Endothelial cell (in vitro differentiated cells): ENCODE measurements at regions not wholly inside any gene's neighbourhood (a gene's known extent, or its start where the extent isn't known, plus 50 kb on each side); places are given as distances from the start of the nearest gene placed in this dataset.
"Not testable (repeated sequence)": the region's sequence is repeated elsewhere in the genome, so short reads cannot be mapped to it uniquely, and the experiment has no call there.

Experiments
- DNase-seq: peaks from one replicate; pipeline ENCODE4 v3.0.0; 2021; ENCODE audit warnings: low spot score
- H3K27ac Mint-ChIP-seq: one replicate; pipeline ENCODE4 v1.8.0; 2021; ENCODE audit warnings: mixed read lengths, inconsistent platforms; ENCODE audit not compliant: unreplicated experiment
- H3K27me3 Mint-ChIP-seq: one replicate; pipeline ENCODE4 v1.8.0; 2021; ENCODE audit warnings: mild to moderate bottlenecking, moderate library complexity, mixed read lengths, inconsistent platforms; ENCODE audit not compliant: unreplicated experiment
- H3K36me3 Mint-ChIP-seq: one replicate; pipeline ENCODE4 v1.8.0; 2021; ENCODE audit warnings: mild to moderate bottlenecking, low read depth, mixed read lengths, inconsistent platforms; ENCODE audit not compliant: unreplicated experiment
- H3K4me1 Mint-ChIP-seq: one replicate; pipeline ENCODE4 v1.8.0; 2021; ENCODE audit warnings: mild to moderate bottlenecking, mixed read lengths, inconsistent platforms; ENCODE audit not compliant: unreplicated experiment
- H3K4me3 Mint-ChIP-seq: one replicate; pipeline ENCODE4 v1.8.0; 2021; ENCODE audit warnings: mild to moderate bottlenecking, mixed read lengths, inconsistent platforms; ENCODE audit not compliant: unreplicated experiment
- H3K9me3 Mint-ChIP-seq: one replicate; pipeline ENCODE4 v1.8.0; 2021; ENCODE audit warnings: mixed read lengths, inconsistent platforms; ENCODE audit not compliant: unreplicated experiment
- TF ChIP-seq, protein P1 (sequence below): fragments of 200-600 bp; sonication (generic); IDR thresholded peaks from one replicate; pipeline ENCODE4 v1.5.0; 2021; ENCODE audit warnings: antibody characterized with exemption; ENCODE audit not compliant: unreplicated experiment

- no peak for DNase-seq
- Mint-ChIP-seq H3K36me3 (no peaks in the 10 kb centered on the region), H3K4me1 (no peaks in the 10 kb centered on the region), H3K27me3 (no peaks in the 10 kb centered on the region), H3K4me3 (no peak overlapping the region), H3K27ac (no peak overlapping the region), H3K9me3 (no peaks in the 10 kb centered on the region)
- TF ChIP-seq, protein P1, sequence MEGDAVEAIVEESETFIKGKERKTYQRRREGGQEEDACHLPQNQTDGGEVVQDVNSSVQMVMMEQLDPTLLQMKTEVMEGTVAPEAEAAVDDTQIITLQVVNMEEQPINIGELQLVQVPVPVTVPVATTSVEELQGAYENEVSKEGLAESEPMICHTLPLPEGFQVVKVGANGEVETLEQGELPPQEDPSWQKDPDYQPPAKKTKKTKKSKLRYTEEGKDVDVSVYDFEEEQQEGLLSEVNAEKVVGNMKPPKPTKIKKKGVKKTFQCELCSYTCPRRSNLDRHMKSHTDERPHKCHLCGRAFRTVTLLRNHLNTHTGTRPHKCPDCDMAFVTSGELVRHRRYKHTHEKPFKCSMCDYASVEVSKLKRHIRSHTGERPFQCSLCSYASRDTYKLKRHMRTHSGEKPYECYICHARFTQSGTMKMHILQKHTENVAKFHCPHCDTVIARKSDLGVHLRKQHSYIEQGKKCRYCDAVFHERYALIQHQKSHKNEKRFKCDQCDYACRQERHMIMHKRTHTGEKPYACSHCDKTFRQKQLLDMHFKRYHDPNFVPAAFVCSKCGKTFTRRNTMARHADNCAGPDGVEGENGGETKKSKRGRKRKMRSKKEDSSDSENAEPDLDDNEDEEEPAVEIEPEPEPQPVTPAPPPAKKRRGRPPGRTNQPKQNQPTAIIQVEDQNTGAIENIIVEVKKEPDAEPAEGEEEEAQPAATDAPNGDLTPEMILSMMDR = no peak
These were observed 185.3 kb upstream of the NECTIN3 start for GRCh38 chr3:110886222-110886893.

DNA sequence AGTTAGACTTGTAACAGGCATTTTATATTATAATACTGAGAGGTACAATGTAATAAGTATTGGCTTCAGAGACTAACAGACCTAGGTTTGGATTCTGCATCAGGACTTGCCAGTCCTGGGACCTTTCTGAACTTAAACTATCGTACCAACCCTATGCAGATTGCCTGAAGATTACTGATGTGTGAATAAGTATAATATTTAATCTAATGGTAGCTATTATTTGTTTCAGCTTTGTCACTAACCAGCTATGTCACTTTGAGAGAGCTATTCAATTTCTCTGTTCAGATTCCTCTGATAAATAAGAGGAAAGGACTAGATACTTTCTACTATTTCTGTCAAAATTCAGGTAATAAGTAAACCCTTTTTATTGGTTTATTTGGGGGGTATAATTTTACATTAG is 184.4 kb upstream of the NECTIN3 start:
- Mint-ChIP-seq H3K4me1 (no peaks in the 10 kb centered on the region), H3K27ac (no peak overlapping the region), H3K4me3 (no peak overlapping the region), H3K36me3 (no peaks in the 10 kb centered on the region), H3K27me3 (no peaks in the 10 kb centered on the region), H3K9me3 (no peaks in the 10 kb centered on the region)
- TF ChIP-seq, protein P1 = no peak
- no peak for DNase-seq

GRCh38 chr3:110888625-110889375 is 182.8 kb upstream of the NECTIN3 start:
- not testable (repeated sequence) for H3K27ac Mint-ChIP-seq, H3K9me3 Mint-ChIP-seq, H3K4me1 Mint-ChIP-seq, H3K4me3 Mint-ChIP-seq, DNase-seq, H3K27me3 Mint-ChIP-seq, H3K36me3 Mint-ChIP-seq

DNA sequence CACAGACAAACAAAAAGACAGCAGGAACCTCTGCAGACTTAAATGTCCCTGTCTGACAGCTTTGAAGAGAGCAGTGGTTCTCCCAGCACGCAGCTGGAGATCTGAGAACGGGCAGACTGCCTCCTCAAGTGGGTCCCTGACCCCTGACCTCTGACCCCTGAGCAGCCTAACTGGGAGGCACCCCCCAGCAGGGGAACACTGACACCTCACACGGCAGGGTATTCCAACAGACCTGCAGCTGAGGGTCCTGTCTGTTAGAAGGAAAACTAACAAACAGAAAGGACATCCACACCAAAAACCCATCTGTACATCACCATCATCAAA is 182.3 kb upstream of the NECTIN3 start:
- H3K4me1 Mint-ChIP-seq, H3K27ac Mint-ChIP-seq, H3K36me3 Mint-ChIP-seq, H3K9me3 Mint-ChIP-seq, DNase-seq, H3K27me3 Mint-ChIP-seq, H3K4me3 Mint-ChIP-seq: not testable (repeated sequence)

GRCh38 chr3:110894574-110894973 is 177.0 kb upstream of the NECTIN3 start:
- no peak overlapping the region for H3K27ac Mint-ChIP-seq
- DNase-seq = no peak
- no peaks in the 10 kb centered on the region for H3K36me3 Mint-ChIP-seq
- TF ChIP-seq, protein P1 = no peak
- H3K4me3 Mint-ChIP-seq = no peak overlapping the region
- H3K9me3 Mint-ChIP-seq = no peaks in the 10 kb centered on the region
- peaks cover 3% of the 10 kb centered on the region for H3K27me3 Mint-ChIP-seq
- no peaks in the 10 kb centered on the region for H3K4me1 Mint-ChIP-seq

DNA sequence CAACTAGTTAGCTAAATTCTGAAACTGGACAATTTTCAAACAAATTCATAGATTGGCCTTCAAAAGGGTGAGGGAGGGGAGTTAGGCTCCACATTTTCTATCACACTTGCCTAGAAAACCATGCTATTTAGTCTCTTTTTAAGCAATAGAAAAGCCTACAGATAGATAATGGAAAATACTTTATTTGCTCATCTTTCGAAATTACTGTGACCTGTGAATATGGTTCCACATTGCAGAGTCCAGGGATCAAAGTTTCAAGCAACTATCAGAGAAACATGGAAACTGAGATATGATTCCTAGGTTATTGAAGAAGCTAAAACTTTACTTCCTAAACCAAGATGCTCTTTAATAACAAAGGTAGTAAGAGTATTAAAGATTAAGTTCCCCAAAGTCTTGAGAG is 176.6 kb upstream of the NECTIN3 start:
- TF ChIP-seq, protein P1 = no peak
- no peak for DNase-seq
- H3K4me3 Mint-ChIP-seq = no peak overlapping the region
- no peaks in the 10 kb centered on the region for H3K36me3 Mint-ChIP-seq
- H3K4me1 Mint-ChIP-seq = no peaks in the 10 kb centered on the region
- H3K27me3 Mint-ChIP-seq = peaks cover 3% of the 10 kb centered on the region
- H3K27ac Mint-ChIP-seq = no peak overlapping the region
- no peaks in the 10 kb centered on the region for H3K9me3 Mint-ChIP-seq
